ENCODE measurements at regions not wholly inside any gene's neighbourhood (a gene's known extent, or its start where the extent isn't known, plus 50 kb on each side); places are given as distances from the start of the nearest gene placed in this dataset.
"Not testable (repeated sequence)": the region's sequence is repeated elsewhere in the genome, so short reads cannot be mapped to it uniquely, and the experiment has no call there.

- peak; percentile 12 for DNase-seq
These were observed 112.5 kb downstream of the RRAGC start for GRCh38 chr1:38746941-38747600.

GRCh38 chr1:38746402-38746935 is 113.1 kb downstream of the RRAGC start:
- DNase-seq: no peak

GRCh38 chr1:38745476-38746401 is 113.8 kb downstream of the RRAGC start:
- DNase-seq: no peak

- DNase-seq: no peak
These were observed 114.9 kb downstream of the RRAGC start for GRCh38 chr1:38744452-38745350.

GRCh38 chr1:38743184-38743583 is 116.4 kb downstream of the RRAGC start:
- DNase-seq: no peak

GRCh38 chr1:38741341-38741740 is 118.2 kb downstream of the RRAGC start:
- DNase-seq: no peak

- no peak for DNase-seq
These were observed 119.1 kb downstream of the RRAGC start for GRCh38 chr1:38740487-38740886.

- DNase-seq: no peak
These were observed 121.4 kb downstream of the RRAGC start for GRCh38 chr1:38738207-38738606.

- no peak for DNase-seq
These were observed 123.2 kb downstream of the RRAGC start for GRCh38 chr1:38736399-38736798.

GRCh38 chr1:38735651-38736161 is 123.9 kb downstream of the RRAGC start:
- no peak for DNase-seq

- DNase-seq: no peak
These were observed 125.8 kb downstream of the RRAGC start for GRCh38 chr1:38733761-38734160.

- DNase-seq: no peak
These were observed 128.8 kb downstream of the RRAGC start for GRCh38 chr1:38730511-38731397.

- DNase-seq: no peak
These were observed 131.0 kb downstream of the RRAGC start for GRCh38 chr1:38728585-38728908.

- DNase-seq: no peak
These were observed 131.6 kb downstream of the RRAGC start for GRCh38 chr1:38727684-38728584.

GRCh38 chr1:38725321-38725961 is 134.1 kb downstream of the RRAGC start:
- not testable (repeated sequence) for DNase-seq

- DNase-seq: no peak
These were observed 135.1 kb downstream of the RRAGC start for GRCh38 chr1:38724160-38725131.

GRCh38 chr1:38721816-38722215 is 137.8 kb downstream of the RRAGC start:
- DNase-seq: no peak

- DNase-seq: no peak
These were observed 139.7 kb downstream of the RRAGC start for GRCh38 chr1:38719880-38720279.

- no peak for DNase-seq
These were observed 141.5 kb downstream of the RRAGC start for GRCh38 chr1:38718031-38718430.

Data from NCI-H774 (cell line).